DND-41 (cell line): ENCODE measurements at regions not wholly inside any gene's neighbourhood (a gene's known extent, or its start where the extent isn't known, plus 50 kb on each side); places are given as distances from the start of the nearest gene placed in this dataset.

Source experiments
- ATAC-seq: fragments of 200-7000 bp; cut with Tn5 transposase; 3 replicates; pipeline ENCODE4 v1.9.1; 2021; ENCODE audit warnings: low read depth; ENCODE audit not compliant: insufficient read depth
- DNase-seq: peaks from one replicate; pipeline ENCODE4 v3.0.0-alpha.2; 2020
- H2AFZ ChIP-seq: 2 replicates; pipeline ENCODE4 v1.6.0; 2012; ENCODE audit warnings: low read depth, low read length
- H3K27ac ChIP-seq: 2 replicates; pipeline ENCODE4 v1.5.1; 2012; ENCODE audit warnings: low read length, inconsistent platforms
- H3K27me3 ChIP-seq: fragments of 200-600 bp; sonication (generic); 2 replicates; pipeline ENCODE4 v1.6.0; 2012; ENCODE audit warnings: low read length, mild to moderate bottlenecking, inconsistent platforms; ENCODE audit not compliant: insufficient read depth, poor library complexity
- H3K36me3 ChIP-seq: 2 replicates; pipeline ENCODE4 v1.5.1; 2012; ENCODE audit warnings: low read length, inconsistent platforms; ENCODE audit not compliant: insufficient read depth
- H3K4me1 ChIP-seq: 2 replicates; pipeline ENCODE4 v1.5.1; 2012; ENCODE audit warnings: mild to moderate bottlenecking, low read length; ENCODE audit not compliant: insufficient read depth
- H3K4me2 ChIP-seq: 2 replicates; pipeline ENCODE4 v1.6.0; 2012; ENCODE audit warnings: mild to moderate bottlenecking, moderate library complexity, low read length, inconsistent platforms; ENCODE audit not compliant: insufficient read depth
- H3K4me3 ChIP-seq, 2 experiments: fragments of 200-600 bp in 1 of 2; shearing (Covaris generic) in 1 of 2; 2 replicates each; pipeline ENCODE4 v1.5.1; 2012 to 2016; ENCODE audit warnings: inconsistent platforms in 2 of 2, low read length in 2 of 2, mild to moderate bottlenecking in 2 of 2, low read depth in 1 of 2, moderate library complexity in 1 of 2
- H3K79me2 ChIP-seq: 2 replicates; pipeline ENCODE4 v1.6.0; 2012; ENCODE audit warnings: low read length, inconsistent platforms; ENCODE audit not compliant: insufficient read depth
- H3K9ac ChIP-seq: 2 replicates; pipeline ENCODE4 v1.6.0; 2012; ENCODE audit warnings: low read depth, mild to moderate bottlenecking, inconsistent platforms, low read length, moderate library complexity
- H3K9me3 ChIP-seq: 2 replicates; pipeline ENCODE4 v1.5.1; 2012; ENCODE audit warnings: low read length, moderate library complexity, mild to moderate bottlenecking, inconsistent platforms; ENCODE audit not compliant: insufficient read depth, severe bottlenecking
- H4K20me1 ChIP-seq: 2 replicates; pipeline ENCODE4 v1.6.0; 2012; ENCODE audit warnings: low read length; ENCODE audit not compliant: insufficient read depth
- CTCF ChIP-seq: IDR thresholded peaks from 2 replicates; pipeline ENCODE4 v1.5.1; 2012; ENCODE audit warnings: borderline replicate concordance, low read length, moderate library complexity, mild to moderate bottlenecking; ENCODE audit not compliant: poor library complexity, severe bottlenecking; ENCODE audit errors: extremely low read depth
- EZH2 ChIP-seq: IDR thresholded peaks from 3 replicates; pipeline ENCODE4 v1.6.1; 2012; ENCODE audit warnings: borderline replicate concordance, low read depth, mild to moderate bottlenecking, moderate library complexity, low read length, inconsistent platforms; ENCODE audit not compliant: severe bottlenecking

- no peak for TF ChIP-seq EZH2
- TF ChIP-seq CTCF, result no peak
- Histone ChIP-seq H3K9ac (no peak overlapping the region), H4K20me1 (no peaks in the 10 kb centered on the region; the same call in 1 of the 2 replicates), H3K27ac (no peak overlapping the region), H3K36me3 (no peaks in the 10 kb centered on the region), H2AFZ (no peak overlapping the region), H3K4me2 (no peak overlapping the region), H3K4me1 (no peaks in the 10 kb centered on the region), H3K79me2 (no peaks in the 10 kb centered on the region), H3K4me3 (no peak overlapping the region), H3K9me3 (no peaks in the 10 kb centered on the region), H3K27me3 (peaks cover 17% of the 10 kb centered on the region)
- DNase-seq (no peak), ATAC-seq (no peak)
Measured at GRCh38 chr1:47651311-47652089, 213.7 kb downstream of the FOXD2 start.

- Histone ChIP-seq H3K4me3 (no peak overlapping the region), H3K4me1 (no peaks in the 10 kb centered on the region), H3K4me2 (no peak overlapping the region), H2AFZ (no peak overlapping the region), H3K9ac (no peak overlapping the region), H3K27me3 (peaks cover 18% of the 10 kb centered on the region), H3K9me3 (no peaks in the 10 kb centered on the region), H3K27ac (no peak overlapping the region), H3K79me2 (no peaks in the 10 kb centered on the region), H4K20me1 (no peaks in the 10 kb centered on the region), H3K36me3 (no peaks in the 10 kb centered on the region)
- DNase-seq (no peak), ATAC-seq (no peak)
- TF ChIP-seq CTCF, result no peak
- no peak for TF ChIP-seq EZH2
Measured at GRCh38 chr1:47655521-47656300, 217.9 kb downstream of the FOXD2 start.

DNA sequence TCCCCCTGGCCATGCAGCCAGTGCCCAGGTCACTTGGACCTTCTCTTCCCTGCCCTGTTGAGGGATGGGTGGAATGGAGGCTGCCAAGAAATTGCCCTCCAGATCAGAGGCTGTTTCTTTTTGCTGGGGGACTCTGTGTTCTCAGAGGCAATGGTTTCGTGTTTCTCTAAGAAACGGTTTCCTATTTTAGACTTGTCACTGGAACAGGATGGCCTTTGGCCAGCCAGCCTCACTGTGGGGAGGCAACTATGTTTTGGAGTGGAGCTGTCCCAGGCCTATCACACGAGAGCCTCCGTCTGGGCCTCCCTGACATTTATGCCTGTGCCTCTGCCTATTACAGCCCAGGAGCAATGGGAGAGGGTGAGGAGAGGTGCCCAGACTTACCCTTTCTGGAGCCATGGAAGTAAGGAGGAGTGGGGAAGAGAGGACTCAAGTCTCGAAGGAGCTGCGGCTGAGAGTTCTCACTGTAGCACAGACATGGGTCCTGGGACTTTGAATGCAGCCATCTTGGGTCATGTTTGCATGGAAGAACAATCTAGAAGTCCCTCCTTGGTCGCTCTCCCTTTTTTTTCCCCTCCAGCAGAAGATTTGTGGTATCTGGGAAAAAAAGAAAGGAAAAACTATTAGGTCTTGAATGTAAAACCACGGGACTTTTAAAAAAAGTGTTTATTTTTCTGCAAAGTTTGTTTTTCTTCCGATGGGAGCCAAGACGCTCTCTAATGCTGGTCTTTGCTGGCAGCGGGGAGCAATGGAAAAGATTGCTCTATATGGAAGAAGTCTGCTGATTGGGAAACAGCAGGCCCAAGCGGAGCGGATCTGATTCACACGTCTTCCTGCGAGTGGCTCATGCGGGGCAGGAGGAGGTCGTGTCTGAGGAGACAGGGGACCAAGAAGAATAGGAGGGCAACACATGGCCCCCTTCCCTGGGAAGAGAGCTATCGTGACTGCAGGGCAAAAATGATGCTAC is 219.2 kb downstream of the FOXD2 start:
- H3K4me2 ChIP-seq, result no peak overlapping the region
- peaks cover 18% of the 10 kb centered on the region for H3K27me3 ChIP-seq
- H2AFZ ChIP-seq, result no peak overlapping the region
- H3K27ac ChIP-seq, result no peak overlapping the region
- no peaks in the 10 kb centered on the region for H4K20me1 ChIP-seq
- no peaks in the 10 kb centered on the region for H3K79me2 ChIP-seq
- H3K4me3 ChIP-seq, result no peak overlapping the region
- no peak for TF ChIP-seq CTCF
- H3K36me3 ChIP-seq, result no peaks in the 10 kb centered on the region
- no peak overlapping the region for H3K9ac ChIP-seq
- H3K9me3 ChIP-seq, result no peaks in the 10 kb centered on the region
- ATAC-seq (no peak), DNase-seq (no peak)
- H3K4me1 ChIP-seq, result no peaks in the 10 kb centered on the region
